Stimulated activated memory B cell treated with anti-CD40 and anti-IgM and Interleukin-4, amounts not matched to agents 10 μg/mL and 1 μg/mL and 100 μg/mL, for 72 hours (primary cell): ENCODE measurements at regions not wholly inside any gene's neighbourhood (a gene's known extent, or its start where the extent isn't known, plus 50 kb on each side); places are given as distances from the start of the nearest gene placed in this dataset.

Experiments used
- ATAC-seq: fragments of 150-1000 bp; cut with Tn5 transposase; 2 replicates; pipeline ENCODE4 v1.10.0; 2021
- H3K27ac Mint-ChIP-seq: one replicate; pipeline ENCODE4 v1.8.0; 2022; ENCODE audit warnings: mild to moderate bottlenecking, mixed read lengths
- H3K27me3 Mint-ChIP-seq: one replicate; pipeline ENCODE4 v1.8.0; 2022; ENCODE audit warnings: mixed read lengths
- H3K36me3 Mint-ChIP-seq: one replicate; pipeline ENCODE4 v1.8.0; 2022; ENCODE audit warnings: mixed read lengths
- H3K4me1 Mint-ChIP-seq: one replicate; pipeline ENCODE4 v1.8.0; 2022; ENCODE audit warnings: mixed read lengths
- H3K4me3 Mint-ChIP-seq: one replicate; pipeline ENCODE4 v1.8.0; 2022; ENCODE audit warnings: mild to moderate bottlenecking, moderate library complexity, mixed read lengths
- H3K9me3 Mint-ChIP-seq: one replicate; pipeline ENCODE4 v1.8.0; 2022; ENCODE audit warnings: mixed read lengths

DNA sequence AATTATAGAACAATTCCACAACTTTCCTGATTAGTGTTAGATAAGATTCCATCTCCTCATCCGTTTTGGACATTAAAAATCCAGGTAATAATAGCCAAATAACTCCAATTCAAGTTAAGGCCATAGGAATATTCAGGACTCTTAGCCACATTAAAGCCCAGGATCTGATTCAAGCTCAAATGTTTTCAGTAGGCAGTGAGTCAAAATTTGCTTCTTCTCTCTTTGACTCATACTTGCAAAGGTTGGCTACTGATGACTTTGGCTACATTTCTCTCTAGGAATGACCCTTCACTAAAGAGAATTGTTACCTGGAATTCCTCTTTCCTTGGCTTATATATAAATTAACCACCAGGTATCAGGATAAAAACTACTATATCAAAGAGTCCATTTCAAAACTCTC lies 354.9 kb upstream of the HS3ST1 start:
- Mint-ChIP-seq H3K27me3 (no peaks in the 10 kb centered on the region), H3K27ac (no peak overlapping the region), H3K36me3 (no peaks in the 10 kb centered on the region), H3K9me3 (peaks cover 4% of the 10 kb centered on the region), H3K4me3 (no peak overlapping the region), H3K4me1 (no peaks in the 10 kb centered on the region)
- ATAC-seq: no peak

DNA sequence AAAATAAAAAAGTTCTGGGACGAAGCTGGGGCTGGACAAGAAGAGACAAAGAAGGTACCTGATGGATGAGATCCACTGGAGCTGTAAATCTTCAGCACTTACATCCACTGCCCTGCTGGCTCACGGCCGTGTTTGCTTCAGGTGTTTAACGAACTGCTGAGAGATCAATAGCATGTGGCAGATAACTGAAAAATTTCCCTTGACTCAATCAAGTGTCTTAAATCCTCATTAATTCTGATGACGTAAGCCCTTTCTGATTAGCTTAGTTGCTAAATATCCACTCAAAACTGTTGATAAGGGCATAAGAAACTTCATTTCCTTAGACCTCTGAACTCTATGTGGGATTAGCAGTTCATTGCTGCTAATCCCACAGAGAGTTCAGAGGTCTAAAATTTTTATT lies 354.2 kb upstream of the HS3ST1 start:
- H3K27me3 Mint-ChIP-seq: no peaks in the 10 kb centered on the region
- H3K9me3 Mint-ChIP-seq: peaks cover 4% of the 10 kb centered on the region
- H3K4me1 Mint-ChIP-seq: no peaks in the 10 kb centered on the region
- no peak overlapping the region for H3K4me3 Mint-ChIP-seq
- H3K27ac Mint-ChIP-seq: no peak overlapping the region
- no peaks in the 10 kb centered on the region for H3K36me3 Mint-ChIP-seq
- ATAC-seq: no peak

GRCh38 chr4:11777447-11777846 lies 348.8 kb upstream of the HS3ST1 start:
- Mint-ChIP-seq H3K4me1 (no peaks in the 10 kb centered on the region), H3K27ac (no peak overlapping the region), H3K36me3 (no peaks in the 10 kb centered on the region), H3K9me3 (peaks cover 4% of the 10 kb centered on the region), H3K4me3 (no peak overlapping the region), H3K27me3 (no peaks in the 10 kb centered on the region)
- ATAC-seq: no peak

DNA sequence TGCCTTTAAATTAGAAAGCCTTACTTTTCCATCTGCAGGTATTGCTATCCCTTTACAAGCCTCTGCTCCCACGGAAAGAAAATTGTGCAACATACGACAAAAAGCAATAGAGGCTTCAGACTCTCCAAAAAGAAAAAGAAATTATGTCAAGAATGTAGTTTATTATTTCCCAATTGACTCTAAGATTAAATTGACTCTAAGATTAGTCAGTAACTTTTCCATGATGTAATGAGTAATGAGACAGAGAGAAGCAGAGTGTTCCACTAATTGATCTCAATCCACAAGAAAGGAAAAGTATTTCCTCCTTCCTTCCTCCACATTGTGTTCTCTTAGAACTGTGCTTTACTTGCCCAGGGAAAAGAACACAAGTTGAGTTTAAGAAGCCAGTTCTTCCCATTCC lies 345.7 kb upstream of the HS3ST1 start:
- ATAC-seq: no peak
- Mint-ChIP-seq H3K9me3 (no peaks in the 10 kb centered on the region), H3K27me3 (no peaks in the 10 kb centered on the region), H3K4me3 (no peak overlapping the region), H3K4me1 (no peaks in the 10 kb centered on the region), H3K27ac (no peak overlapping the region), H3K36me3 (no peaks in the 10 kb centered on the region)

- no peaks in the 10 kb centered on the region for H3K27me3 Mint-ChIP-seq
- H3K9me3 Mint-ChIP-seq: no peaks in the 10 kb centered on the region
- no peak overlapping the region for H3K4me3 Mint-ChIP-seq
- no peak for ATAC-seq
- no peaks in the 10 kb centered on the region for H3K4me1 Mint-ChIP-seq
- H3K36me3 Mint-ChIP-seq: no peaks in the 10 kb centered on the region
- H3K27ac Mint-ChIP-seq: no peak overlapping the region
Observed at GRCh38 chr4:11773798-11774197, 345.1 kb upstream of the HS3ST1 start.

DNA sequence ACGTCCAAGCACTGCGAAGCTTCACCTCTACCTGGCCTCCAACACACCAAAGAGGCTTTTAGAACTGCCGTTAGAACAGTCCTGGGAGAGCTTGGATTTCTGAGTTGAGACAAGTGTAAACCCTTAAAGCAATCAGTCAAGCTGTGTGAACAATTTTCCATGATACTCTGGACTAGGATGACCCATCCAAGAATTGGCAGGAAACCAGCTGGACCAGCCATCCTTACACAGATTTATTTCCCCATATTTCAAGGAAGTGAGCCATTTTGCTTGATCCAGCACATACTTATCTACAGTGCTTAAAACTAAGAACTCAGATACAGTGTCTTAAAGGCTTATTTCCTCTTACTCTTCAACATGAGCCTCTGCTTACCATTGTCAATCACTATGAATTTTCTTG lies 340.7 kb upstream of the HS3ST1 start:
- Mint-ChIP-seq H3K4me1 (no peaks in the 10 kb centered on the region), H3K27ac (no peak overlapping the region), H3K27me3 (no peaks in the 10 kb centered on the region), H3K36me3 (no peaks in the 10 kb centered on the region), H3K4me3 (no peak overlapping the region), H3K9me3 (no peaks in the 10 kb centered on the region)
- no peak for ATAC-seq

DNA sequence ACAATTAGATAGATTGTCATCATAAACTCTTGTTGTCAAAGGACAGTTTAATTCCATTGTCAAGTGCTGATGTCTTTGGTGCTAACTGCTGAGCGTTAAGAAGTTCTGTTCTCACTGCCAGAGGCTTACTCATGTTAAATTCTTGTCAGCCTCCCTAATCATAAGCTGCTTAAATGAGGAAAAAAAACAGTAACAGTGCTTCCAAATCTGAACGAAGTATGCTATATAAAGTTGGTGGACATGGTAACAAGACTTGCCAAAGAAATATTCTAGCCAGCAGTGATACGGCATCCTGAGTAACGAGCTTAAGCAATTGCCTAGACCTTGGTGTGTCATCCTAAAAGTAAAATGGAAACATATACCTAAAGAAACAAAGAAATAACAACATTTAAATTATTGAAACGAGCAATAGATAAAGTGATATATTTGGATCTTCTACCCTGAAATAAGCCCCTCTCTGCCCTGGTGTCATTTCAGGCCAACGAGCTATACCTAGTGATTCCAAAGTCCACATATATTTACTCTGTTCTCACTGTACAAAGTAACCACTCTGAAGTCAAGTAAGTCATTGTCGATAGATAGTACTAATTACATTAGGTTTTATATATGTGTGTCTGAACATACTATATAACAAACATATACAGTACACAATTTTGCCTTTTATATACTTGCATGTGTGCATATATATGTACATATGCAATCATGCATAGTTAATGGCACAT lies 339.7 kb upstream of the HS3ST1 start:
- Mint-ChIP-seq H3K36me3 (no peaks in the 10 kb centered on the region), H3K9me3 (no peaks in the 10 kb centered on the region), H3K4me1 (no peaks in the 10 kb centered on the region), H3K27ac (no peak overlapping the region), H3K4me3 (no peak overlapping the region), H3K27me3 (no peaks in the 10 kb centered on the region)
- ATAC-seq: no peak

DNA sequence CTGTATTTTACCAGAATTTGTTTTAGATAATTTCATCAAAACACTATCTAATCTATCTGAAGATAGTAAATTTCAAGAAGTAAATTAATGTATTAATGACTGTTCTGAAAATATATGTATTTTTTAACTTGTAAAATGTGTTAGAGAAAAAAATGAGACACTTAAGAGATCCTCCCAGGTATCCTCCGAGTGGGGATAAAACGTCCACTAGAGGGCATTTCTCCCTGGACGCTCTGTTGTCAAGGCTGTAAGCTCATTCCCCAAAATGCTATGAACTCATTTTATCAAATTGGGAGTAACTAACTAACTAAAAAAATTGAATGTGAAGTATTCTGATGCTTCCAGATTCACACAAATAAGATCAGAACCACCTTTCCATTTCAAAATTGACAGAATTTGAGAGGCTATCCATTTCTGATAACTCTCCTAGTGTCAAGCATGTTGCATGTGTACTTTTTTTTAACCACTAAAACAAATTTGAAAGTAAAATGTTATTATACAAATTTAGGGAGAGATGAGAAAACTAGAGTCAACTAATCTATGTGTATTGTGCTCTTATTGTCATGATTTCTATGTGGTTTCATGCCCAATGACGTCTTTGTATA lies 337.3 kb upstream of the HS3ST1 start:
- no peaks in the 10 kb centered on the region for H3K4me1 Mint-ChIP-seq
- H3K27me3 Mint-ChIP-seq: no peaks in the 10 kb centered on the region
- no peak overlapping the region for H3K27ac Mint-ChIP-seq
- ATAC-seq: peak; percentile 57
- H3K4me3 Mint-ChIP-seq: no peak overlapping the region
- no peaks in the 10 kb centered on the region for H3K36me3 Mint-ChIP-seq
- H3K9me3 Mint-ChIP-seq: no peaks in the 10 kb centered on the region

- H3K27me3 Mint-ChIP-seq: peaks cover 4% of the 10 kb centered on the region
- H3K9me3 Mint-ChIP-seq: peaks cover 3% of the 10 kb centered on the region
- H3K4me1 Mint-ChIP-seq: no peaks in the 10 kb centered on the region
- no peaks in the 10 kb centered on the region for H3K36me3 Mint-ChIP-seq
- H3K4me3 Mint-ChIP-seq: no peak overlapping the region
- no peak overlapping the region for H3K27ac Mint-ChIP-seq
- ATAC-seq: no peak
Observed at GRCh38 chr4:11748164-11748872, 319.6 kb upstream of the HS3ST1 start.

DNA sequence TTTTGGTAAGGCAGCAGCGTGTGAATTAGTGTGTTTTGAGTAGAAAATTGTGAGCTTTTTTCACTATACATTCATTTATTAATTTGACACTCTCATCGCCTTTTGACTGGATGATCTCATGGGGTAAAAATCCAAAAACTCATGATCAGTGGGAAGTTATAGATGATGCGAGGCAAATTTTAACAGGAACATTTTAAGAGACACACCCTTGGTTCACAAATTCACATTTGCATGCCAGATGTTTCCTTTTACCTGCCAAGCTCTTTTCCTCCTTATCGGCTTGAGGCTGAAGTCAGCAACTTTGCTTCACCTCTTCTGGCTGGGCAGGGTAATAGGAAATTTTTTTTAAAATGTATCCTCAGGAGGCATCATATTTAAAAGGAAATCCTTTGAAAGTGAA lies 318.0 kb upstream of the HS3ST1 start:
- Mint-ChIP-seq H3K4me3 (no peak overlapping the region), H3K36me3 (no peaks in the 10 kb centered on the region), H3K27ac (no peak overlapping the region), H3K9me3 (peaks cover 2% of the 10 kb centered on the region), H3K4me1 (no peaks in the 10 kb centered on the region), H3K27me3 (no peaks in the 10 kb centered on the region)
- ATAC-seq: no peak

- Mint-ChIP-seq H3K4me1 (no peaks in the 10 kb centered on the region), H3K27me3 (peaks cover 7% of the 10 kb centered on the region), H3K36me3 (no peaks in the 10 kb centered on the region), H3K27ac (no peak overlapping the region), H3K4me3 (no peak overlapping the region), H3K9me3 (no peaks in the 10 kb centered on the region)
- no peak for ATAC-seq
Observed at GRCh38 chr4:11743976-11744375, 315.3 kb upstream of the HS3ST1 start.

DNA sequence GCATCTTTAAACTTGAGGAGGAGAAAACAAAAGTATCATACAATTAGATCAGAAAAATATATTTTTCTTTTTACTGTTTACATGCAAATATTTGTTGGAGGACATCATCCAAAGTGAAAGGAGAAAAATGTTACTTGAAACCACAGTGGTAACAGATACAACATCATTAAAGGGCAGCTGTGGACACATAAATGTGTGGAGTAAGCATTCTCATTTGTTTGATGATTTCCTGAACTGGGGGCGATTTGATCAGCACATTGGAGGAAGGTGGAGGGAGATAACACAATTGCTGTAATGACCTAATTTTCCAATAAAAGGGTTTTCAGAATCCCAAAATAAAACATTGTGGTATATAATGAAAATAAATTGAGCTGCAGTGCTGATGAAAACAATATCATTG lies 314.5 kb upstream of the HS3ST1 start:
- Mint-ChIP-seq H3K27me3 (peaks cover 12% of the 10 kb centered on the region), H3K27ac (no peak overlapping the region), H3K4me3 (no peak overlapping the region), H3K9me3 (peaks cover 3% of the 10 kb centered on the region), H3K4me1 (no peaks in the 10 kb centered on the region), H3K36me3 (no peaks in the 10 kb centered on the region)
- ATAC-seq: no peak

GRCh38 chr4:11741190-11741652 lies 312.5 kb upstream of the HS3ST1 start:
- Mint-ChIP-seq H3K27ac (no peak overlapping the region), H3K4me1 (no peaks in the 10 kb centered on the region), H3K4me3 (no peak overlapping the region), H3K9me3 (peaks cover 4% of the 10 kb centered on the region), H3K27me3 (peaks cover 20% of the 10 kb centered on the region), H3K36me3 (no peaks in the 10 kb centered on the region)
- no peak for ATAC-seq

DNA sequence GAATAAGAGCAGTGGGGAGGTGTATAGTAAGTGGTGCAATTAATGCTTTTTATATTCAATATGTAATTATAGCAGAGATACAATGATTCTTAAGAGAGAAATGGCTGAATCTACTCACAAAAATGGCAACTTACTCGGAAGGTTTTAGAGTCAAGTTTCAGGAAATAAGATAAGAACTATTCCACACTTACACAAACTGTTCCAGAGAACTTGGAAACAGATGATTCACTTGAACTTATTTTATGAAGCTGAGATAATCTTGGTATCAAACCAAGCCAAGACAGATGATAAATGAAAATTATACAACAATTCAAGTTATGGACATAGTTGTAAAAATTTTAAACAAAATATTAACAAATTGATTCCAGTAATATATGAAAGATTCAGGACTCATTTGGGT lies 311.3 kb upstream of the HS3ST1 start:
- no peaks in the 10 kb centered on the region for H3K36me3 Mint-ChIP-seq
- no peak for ATAC-seq
- H3K27me3 Mint-ChIP-seq: peaks cover 20% of the 10 kb centered on the region
- peaks cover 4% of the 10 kb centered on the region for H3K9me3 Mint-ChIP-seq
- no peaks in the 10 kb centered on the region for H3K4me1 Mint-ChIP-seq
- H3K4me3 Mint-ChIP-seq: no peak overlapping the region
- no peak overlapping the region for H3K27ac Mint-ChIP-seq

DNA sequence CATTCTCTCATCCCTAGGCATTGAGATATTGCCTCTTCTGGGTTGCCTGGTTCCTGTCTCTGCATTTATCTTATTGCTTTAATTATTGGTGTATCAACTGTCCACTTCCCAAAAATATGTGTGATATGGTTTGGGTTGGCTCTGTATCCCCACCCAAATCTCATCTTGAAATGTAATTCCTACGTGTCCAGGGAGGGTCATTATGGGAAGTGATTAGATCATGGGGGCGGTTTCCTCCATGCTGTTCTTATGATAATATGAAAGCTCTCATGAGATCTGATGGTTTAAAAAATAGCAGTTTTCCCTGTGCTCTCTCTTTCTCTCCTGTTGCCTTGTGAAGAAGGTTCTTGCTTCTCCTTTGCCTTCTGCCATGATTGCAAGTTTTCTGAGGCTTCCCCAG lies 308.3 kb upstream of the HS3ST1 start:
- Mint-ChIP-seq H3K36me3 (no peaks in the 10 kb centered on the region), H3K9me3 (peaks cover 4% of the 10 kb centered on the region), H3K27ac (no peak overlapping the region), H3K4me3 (no peak overlapping the region), H3K4me1 (no peaks in the 10 kb centered on the region), H3K27me3 (peaks cover 20% of the 10 kb centered on the region)
- ATAC-seq: no peak

DNA sequence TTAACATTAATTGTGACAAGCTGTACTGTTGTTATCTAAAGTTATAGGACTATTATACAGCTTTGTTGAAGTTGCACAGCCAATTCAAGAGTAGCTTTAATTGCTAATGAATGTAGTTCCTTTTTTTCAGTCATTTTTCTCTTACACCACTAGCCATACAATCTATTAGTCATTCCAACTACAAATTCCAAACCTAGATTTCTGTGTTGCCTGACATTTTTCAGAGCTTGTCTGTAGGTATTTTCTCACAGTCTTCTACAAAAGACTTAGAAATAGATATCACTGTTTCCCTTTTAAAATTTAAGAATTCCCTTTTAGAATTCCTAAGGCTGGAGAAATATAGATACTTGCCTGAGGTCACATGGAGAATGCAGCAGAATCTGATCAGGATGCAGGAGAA lies 307.0 kb upstream of the HS3ST1 start:
- no peak overlapping the region for H3K4me3 Mint-ChIP-seq
- no peaks in the 10 kb centered on the region for H3K4me1 Mint-ChIP-seq
- H3K27me3 Mint-ChIP-seq: peaks cover 20% of the 10 kb centered on the region
- ATAC-seq: no peak
- H3K36me3 Mint-ChIP-seq: no peaks in the 10 kb centered on the region
- H3K27ac Mint-ChIP-seq: no peak overlapping the region
- H3K9me3 Mint-ChIP-seq: peaks cover 4% of the 10 kb centered on the region
